ENCODE measurements at regions not wholly inside any gene's neighbourhood (a gene's known extent, or its start where the extent isn't known, plus 50 kb on each side); places are given as distances from the start of the nearest gene placed in this dataset.

- no peak for DNase-seq
These were observed 629.8 kb upstream of the PCDH9 start for GRCh38 chr13:67859904-67860303.

DNA sequence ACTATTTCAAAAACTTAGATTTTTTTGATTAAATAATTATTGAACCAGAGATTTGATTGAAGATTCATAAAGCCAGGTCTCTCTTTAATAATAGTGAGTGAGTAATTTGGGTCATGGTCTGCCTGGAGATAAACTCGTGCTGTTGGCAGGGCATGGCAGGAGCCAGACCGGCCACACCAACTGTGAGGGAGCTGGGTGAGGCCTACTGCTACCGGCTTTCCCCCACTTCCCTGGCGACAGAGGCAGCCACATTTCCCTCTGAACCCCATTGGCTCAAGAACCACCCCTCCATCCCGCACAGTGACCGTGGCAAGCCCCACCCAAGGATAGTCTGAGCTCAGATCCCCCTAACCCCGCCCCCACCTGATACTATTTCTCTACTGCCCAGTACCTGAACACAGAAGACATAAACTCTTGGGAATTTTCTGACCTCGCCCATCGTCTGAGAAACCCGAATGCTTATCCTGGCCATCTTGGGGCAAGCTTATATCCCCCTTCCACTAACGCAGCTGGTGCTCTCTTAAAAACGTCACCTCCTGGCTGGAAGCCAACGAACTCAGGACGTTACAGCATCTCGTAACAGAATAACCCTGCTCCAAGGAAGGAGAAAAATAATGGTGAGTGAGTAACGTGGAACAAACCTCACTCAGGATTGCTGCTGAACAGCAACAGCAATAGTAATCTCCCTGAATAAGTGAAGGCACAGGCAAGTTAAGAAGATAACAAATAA is 627.6 kb upstream of the PCDH9 start:
- DNase-seq = no peak

DNA sequence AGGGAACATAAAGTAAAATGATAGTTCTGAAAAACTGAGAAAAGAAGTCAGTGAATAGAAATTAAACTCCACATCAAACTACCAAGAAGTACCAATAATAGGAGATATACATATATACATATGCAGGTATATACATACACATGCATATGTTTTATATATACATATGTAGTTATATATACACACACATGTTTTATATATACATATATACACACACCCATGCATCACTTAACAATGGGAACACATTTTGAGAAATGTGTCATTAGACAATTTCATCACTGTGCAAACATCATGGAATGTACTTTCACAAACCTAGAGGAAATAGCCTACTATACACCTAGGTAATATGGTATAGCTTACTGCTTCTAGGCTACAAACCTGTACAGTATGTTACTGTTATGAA is 626.8 kb upstream of the PCDH9 start:
- DNase-seq = no peak

- DNase-seq = no peak
These were observed 625.7 kb upstream of the PCDH9 start for GRCh38 chr13:67855741-67856238.

DNA sequence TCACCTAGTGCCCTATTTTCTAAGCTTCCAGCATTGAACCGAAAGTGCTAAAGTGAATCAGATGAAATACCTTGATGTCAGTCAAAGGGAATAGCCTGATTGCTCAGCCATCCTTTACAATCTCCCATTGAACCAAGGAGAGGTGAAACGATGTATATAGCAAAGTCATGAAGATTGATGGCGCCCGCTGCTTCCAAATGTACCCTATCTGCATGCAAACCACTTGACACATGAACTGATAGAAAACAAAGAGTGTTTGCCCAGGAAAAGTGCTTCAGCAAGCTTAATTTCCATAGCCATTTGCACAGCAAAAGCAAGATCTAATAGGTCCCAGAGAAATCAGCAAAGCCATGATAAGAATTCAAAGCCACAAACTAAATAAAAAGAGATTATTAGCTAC is 624.9 kb upstream of the PCDH9 start:
- no peak for DNase-seq

GRCh38 chr13:67844574-67844973 is 614.4 kb upstream of the PCDH9 start:
- DNase-seq = no peak

GRCh38 chr13:67841071-67841470 is 610.9 kb upstream of the PCDH9 start:
- DNase-seq = no peak

DNA sequence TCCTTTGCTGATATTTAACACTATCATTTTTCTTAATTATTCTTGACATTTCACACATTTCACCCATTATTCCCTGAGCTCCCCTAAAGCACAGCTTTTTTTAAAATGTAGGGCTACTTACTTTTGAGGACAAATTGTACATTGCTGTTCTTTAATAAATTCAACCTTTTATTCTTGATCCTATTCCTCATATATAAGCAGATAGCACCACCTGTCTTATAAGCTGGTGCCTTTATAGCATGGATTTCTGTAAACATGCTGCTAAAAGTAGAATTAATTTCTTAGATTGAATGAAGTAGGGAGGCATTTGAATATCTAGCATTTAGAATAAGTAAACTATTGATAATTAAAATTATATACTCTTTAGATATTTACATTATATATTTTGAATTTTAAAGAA is 603.4 kb upstream of the PCDH9 start:
- no peak for DNase-seq

DNA sequence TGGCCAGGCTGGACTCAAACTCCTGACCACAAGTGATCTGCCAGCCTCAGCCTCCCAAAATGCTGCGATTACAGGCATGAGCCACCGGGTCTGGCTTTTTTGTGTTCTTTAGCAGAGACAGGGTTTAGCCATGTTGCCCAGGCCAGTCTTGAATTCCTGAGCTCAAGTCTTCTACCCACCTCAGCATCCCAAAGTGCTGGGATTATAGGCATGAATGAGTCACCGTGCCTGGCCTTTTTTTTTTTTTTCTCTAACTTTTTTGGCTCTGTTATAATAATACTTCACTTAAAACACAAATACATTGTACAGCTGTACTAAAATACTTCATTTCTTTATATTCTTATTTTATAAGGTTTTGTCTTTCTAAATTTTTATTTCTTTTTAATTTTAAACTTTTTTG is 599.5 kb upstream of the PCDH9 start:
- DNase-seq = peak; percentile 1

- DNase-seq = peak; percentile 7
These were observed 597.9 kb upstream of the PCDH9 start for GRCh38 chr13:67827992-67828391.

DNA sequence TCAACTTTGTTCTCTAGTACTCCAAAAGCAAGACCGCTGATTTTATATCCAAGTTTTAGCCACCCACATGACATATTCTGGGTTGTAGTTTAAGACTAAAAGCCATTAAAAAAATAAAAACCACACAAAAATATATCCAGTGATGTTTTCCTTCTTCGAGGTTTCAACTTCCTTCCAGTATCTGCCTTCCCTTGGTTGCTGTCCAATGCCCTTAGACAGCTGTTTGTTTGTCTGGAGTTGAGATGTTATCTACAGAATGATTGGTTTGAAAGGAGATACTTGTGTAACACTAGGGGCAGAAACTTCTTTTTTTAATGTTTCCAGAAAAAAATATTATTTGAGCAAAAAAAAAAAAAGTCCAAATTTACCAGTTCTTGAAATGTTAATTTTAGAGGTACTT is 591.5 kb upstream of the PCDH9 start:
- DNase-seq = no peak

- DNase-seq = peak; percentile 27
These were observed 576.7 kb upstream of the PCDH9 start for GRCh38 chr13:67806796-67807195.

DNA sequence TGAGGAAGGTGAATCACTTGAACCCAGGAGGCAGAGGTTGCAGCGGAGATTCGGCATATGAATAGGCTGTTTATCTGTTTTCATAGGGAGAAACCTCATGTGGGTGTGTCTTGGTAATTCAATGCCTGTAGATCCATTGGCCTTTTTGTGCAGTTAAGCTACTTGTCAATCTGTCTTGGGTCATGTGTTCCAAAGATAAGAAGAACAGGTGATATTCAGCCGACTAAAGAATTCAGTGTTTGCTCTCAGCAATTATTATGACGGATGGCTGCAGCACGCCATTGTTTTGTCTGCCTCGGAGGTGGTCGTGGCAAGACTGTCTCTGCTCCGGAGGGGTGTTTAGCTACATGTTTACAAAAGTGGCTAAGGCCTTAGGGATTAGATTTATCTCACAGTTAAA is 573.0 kb upstream of the PCDH9 start:
- no peak for DNase-seq

- DNase-seq = no peak
These were observed 562.1 kb upstream of the PCDH9 start for GRCh38 chr13:67792151-67792676.

DNA sequence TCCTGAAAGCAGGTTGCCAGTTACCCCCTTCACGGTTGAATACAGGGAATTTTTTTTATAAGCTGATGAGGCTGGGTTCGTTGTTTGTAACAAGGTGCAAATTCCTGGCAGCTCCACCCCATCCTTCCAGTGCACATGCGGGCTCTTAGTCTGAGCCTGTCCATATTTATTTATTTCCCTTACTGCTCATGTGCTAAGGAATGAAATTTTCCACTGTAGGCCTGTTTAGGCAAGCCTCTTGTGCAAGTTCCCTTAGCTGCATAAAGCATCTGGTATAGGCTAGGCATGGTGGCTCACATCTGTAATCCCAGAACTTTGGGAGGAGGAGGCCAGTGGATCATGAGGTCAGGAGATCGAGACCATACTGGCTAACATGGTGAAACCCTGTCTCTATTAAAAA is 560.9 kb upstream of the PCDH9 start:
- no peak for DNase-seq

GRCh38 chr13:67776151-67776550 is 546.0 kb upstream of the PCDH9 start:
- DNase-seq = no peak

DNA sequence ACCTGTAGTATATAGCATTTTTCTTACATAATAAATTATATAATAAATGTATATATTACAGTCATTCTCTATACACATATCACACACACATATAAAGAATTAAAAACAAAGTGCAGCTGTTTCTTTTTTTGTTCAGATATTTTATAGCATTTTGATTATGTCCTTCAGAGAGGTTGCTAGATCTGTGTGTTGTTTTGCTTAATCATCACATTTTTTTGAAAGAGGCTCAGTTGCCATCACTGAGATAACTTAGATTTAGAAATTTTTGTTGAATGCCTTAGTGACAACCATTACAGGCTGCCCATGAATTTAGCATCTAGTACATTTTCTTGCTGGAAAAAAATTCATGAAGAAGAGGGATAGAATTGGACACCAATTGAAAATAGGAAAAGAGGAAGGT is 545.2 kb upstream of the PCDH9 start:
- DNase-seq = no peak

- DNase-seq = no peak
These were observed 542.8 kb upstream of the PCDH9 start for GRCh38 chr13:67772807-67773453.

GRCh38 chr13:67771106-67771505 is 541.0 kb upstream of the PCDH9 start:
- no peak for DNase-seq

DNA sequence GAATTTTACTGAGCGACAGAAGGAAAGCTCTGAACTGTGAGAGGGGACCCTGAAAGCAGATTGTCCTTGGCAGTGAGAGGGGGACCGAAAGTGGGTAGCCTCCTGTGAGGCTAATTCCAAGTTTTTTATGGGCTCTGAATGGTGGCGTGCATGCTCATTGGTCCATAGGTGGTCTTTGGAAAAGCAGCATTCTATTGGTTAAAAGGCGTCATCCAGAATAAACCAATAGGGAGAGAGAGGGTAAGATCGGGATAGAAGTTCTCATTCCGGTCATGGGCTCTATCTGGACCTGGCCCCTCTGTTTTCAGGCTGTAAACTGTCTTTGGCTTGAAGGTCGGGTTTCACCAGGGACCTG is 539.8 kb upstream of the PCDH9 start:
- DNase-seq = no peak

DNA sequence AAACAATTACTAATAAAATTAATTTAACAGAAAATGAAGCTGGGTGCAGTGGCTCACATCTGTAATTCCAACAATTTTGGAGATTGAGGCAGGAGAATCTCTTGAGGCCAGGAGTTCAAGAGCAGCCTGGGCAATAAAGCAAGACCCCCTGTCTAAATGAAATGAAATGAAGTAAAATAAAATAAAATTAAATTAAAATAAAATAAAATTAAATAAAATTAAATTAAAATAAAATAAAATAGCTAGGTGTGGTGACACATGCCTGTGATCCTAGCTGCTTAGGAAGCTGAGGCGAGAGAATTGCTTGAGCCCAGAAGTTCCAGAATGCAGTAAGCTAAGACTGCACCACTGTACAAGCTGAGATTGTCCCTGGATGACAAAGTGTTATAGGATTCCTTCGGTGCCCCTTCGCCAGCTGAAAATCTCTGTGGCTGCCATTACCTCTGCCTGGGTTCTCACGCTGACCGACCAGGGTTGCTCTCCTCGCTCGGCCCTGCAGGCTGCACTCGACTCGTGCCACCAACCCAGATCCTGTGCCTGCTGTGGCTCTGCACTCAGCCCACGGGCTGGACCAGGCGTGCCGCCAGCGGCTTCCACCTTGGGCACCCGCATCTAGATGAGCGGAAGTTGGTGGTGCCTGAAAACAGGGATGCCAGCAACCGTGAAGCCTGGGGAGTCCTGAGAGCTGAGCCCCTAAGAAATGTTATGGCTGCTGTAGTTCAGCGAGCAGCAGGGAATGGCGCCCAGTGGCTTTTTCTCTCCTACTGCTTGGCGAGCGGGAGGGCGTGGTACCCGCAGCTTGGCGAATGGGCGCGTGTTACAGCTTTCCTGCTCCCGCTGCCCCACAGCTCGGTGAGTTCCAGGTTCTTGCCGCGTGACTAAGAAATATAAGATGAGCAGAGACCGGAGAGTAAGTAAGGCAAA is 539.2 kb upstream of the PCDH9 start:
- DNase-seq = no peak

- DNase-seq = no peak
These were observed 533.8 kb upstream of the PCDH9 start for GRCh38 chr13:67763984-67764383.

DNA sequence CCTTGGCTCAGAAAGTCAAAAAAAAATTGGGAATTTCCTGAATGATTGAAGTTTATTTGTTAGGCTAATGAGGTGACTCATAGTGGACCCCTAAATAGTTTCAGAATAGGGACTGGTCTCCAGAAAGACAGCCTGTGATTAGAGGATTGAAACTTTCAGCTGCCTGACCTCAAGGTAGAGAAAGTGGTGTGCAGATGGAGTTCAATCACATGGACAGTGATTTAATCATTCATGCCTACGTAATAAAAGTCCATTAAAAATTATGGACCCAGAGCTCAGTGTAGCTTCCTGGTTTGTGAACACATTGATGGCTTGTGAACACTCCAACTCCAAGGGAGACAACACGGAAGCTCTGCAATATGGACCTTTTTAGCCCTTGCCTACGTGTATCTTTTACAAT is 533.2 kb upstream of the PCDH9 start:
- no peak for DNase-seq

Measured in fibroblast of skin of right quadriceps (primary cell).